Ishikawa (cell line): ENCODE measurements at regions not wholly inside any gene's neighbourhood (a gene's known extent, or its start where the extent isn't known, plus 50 kb on each side); places are given as distances from the start of the nearest gene placed in this dataset.

Experiments
- CEBPB ChIP-seq: IDR thresholded peaks from 2 replicates; pipeline ENCODE4 v1.6.1; 2012
- CREB1 ChIP-seq: IDR thresholded peaks from 2 replicates; pipeline ENCODE4 v1.6.1; 2012; ENCODE audit warnings: low read depth
- EGR1 ChIP-seq: IDR thresholded peaks from 2 replicates; pipeline ENCODE4 v1.6.1; 2012
- EP300 ChIP-seq: IDR thresholded peaks from 2 replicates; pipeline ENCODE4 v1.6.1; 2012; ENCODE audit warnings: borderline replicate concordance
- FOXM1 ChIP-seq: IDR thresholded peaks from 2 replicates; pipeline ENCODE4 v1.6.1; 2012; ENCODE audit warnings: low read depth, borderline replicate concordance
- NFIC ChIP-seq: IDR thresholded peaks from 2 replicates; pipeline ENCODE4 v1.6.1; 2012
- RAD21 ChIP-seq: IDR thresholded peaks from 2 replicates; pipeline ENCODE4 v1.6.1; 2012; ENCODE audit warnings: low read depth
- REST ChIP-seq: IDR thresholded peaks from 2 replicates; pipeline ENCODE4 v1.6.1; 2012; ENCODE audit warnings: low read depth, mild to moderate bottlenecking
- TAF1 ChIP-seq: IDR thresholded peaks from 2 replicates; pipeline ENCODE4 v1.6.1; 2012; ENCODE audit warnings: low read depth, mild to moderate bottlenecking
- TCF12 ChIP-seq: IDR thresholded peaks from 2 replicates; pipeline ENCODE4 v1.6.1; 2012; ENCODE audit warnings: low read depth
- TEAD4 ChIP-seq: IDR thresholded peaks from 2 replicates; pipeline ENCODE4 v1.6.1; 2012
- USF1 ChIP-seq: IDR thresholded peaks from 2 replicates; pipeline ENCODE4 v1.6.1; 2012
- YY1 ChIP-seq: IDR thresholded peaks from 2 replicates; pipeline ENCODE4 v1.6.1; 2012; ENCODE audit warnings: low read depth
- ZBTB7A ChIP-seq: IDR thresholded peaks from 2 replicates; pipeline ENCODE4 v1.6.1; 2012; ENCODE audit warnings: low read depth
- TF ChIP-seq, protein P1 (sequence below): IDR thresholded peaks from 2 replicates; pipeline ENCODE4 v1.6.1; 2012

DNA sequence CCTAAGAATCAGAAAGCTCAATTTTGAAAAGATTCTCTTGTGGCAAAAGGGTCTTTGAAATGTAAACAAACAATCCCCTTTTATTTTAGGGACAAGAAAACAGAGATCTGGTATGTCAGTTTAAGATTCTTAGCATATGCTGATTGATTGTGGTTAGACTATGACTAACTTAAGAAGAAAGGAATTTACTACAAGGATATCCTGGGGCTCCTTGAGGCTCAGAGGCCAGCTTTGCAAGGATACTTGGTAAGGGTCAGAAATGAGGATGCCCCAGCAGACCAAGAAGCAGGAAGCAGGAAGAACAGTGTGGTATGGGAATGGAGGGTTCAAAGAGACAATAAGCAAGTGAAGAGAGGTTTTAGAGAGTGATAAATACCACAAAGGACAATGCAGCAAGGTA is 474.6 kb downstream of the ETNK1 start:
- TF ChIP-seq ZBTB7A = no peak
- no peak for TF ChIP-seq CREB1
- TF ChIP-seq YY1 = no peak
- no peak for TF ChIP-seq CEBPB
- TF ChIP-seq REST = no peak
- TF ChIP-seq, protein P1, sequence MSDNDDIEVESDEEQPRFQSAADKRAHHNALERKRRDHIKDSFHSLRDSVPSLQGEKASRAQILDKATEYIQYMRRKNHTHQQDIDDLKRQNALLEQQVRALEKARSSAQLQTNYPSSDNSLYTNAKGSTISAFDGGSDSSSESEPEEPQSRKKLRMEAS = no peak
- no peak for TF ChIP-seq USF1
- TF ChIP-seq NFIC = no peak
- no peak for TF ChIP-seq EGR1

- TF ChIP-seq, protein P1 = no peak
- TF ChIP-seq CEBPB (no peak), USF1 (no peak), EP300 (no peak), TEAD4 (no peak), TAF1 (no peak), FOXM1 (no peak), YY1 (no peak), RAD21 (no peak)
These were observed 484.0 kb downstream of the ETNK1 start for GRCh38 chr12:23108957-23109356.

DNA sequence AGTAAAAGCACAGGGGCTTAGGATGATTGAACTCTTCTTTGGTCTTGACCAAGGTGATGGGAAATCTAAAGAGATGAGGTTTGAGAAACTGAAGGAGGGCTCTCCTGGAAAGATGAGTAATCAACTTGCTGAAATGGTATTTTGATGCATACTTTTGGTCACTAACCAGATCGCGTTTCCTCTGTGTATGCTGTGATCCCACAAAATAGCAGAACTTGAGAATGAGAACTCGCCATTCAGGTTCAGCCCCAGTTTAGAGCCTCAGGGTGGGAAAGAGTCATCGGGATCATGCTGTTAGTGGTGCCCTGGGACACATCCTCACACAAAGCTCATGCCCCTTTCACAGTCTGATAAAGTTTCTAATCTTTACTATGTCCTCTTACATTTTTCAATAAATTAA is 488.8 kb downstream of the ETNK1 start:
- TF ChIP-seq, protein P1 = no peak
- no peak for TF ChIP-seq CREB1
- no peak for TF ChIP-seq USF1
- no peak for TF ChIP-seq TCF12
- TF ChIP-seq EGR1 = no peak
- TF ChIP-seq NFIC = no peak
- no peak for TF ChIP-seq FOXM1
- no peak for TF ChIP-seq EP300
- TF ChIP-seq ZBTB7A = no peak
- no peak for TF ChIP-seq RAD21

DNA sequence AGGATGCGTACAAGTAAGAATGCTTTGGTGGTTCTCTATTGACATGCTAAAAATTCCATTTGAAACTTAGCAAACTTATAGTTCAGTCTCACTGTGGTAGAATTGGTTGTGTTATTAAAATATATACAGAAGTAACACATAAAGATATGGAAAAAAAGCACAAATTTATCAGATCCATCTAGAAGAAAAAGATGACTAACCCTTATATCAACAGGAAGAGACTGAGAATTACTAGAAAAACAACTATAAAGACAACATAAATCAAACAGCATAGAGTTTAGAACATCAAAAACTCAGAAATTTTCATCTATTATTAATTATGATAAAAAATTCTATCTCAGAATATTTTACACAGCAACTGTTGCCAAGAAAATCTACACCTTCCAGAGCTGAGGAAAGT is 491.0 kb downstream of the ETNK1 start:
- TF ChIP-seq RAD21 (no peak), ZBTB7A (no peak), EGR1 (no peak), CEBPB (no peak), TAF1 (no peak), TEAD4 (no peak), EP300 (no peak), TCF12 (no peak), NFIC (no peak), CREB1 (no peak), USF1 (no peak), FOXM1 (no peak), YY1 (no peak), REST (no peak)
- TF ChIP-seq, protein P1 = no peak

GRCh38 chr12:23126794-23127193 is 501.8 kb downstream of the ETNK1 start:
- TF ChIP-seq NFIC (no peak), YY1 (no peak)
